ENCODE measurements at regions not wholly inside any gene's neighbourhood (a gene's known extent, or its start where the extent isn't known, plus 50 kb on each side); places are given as distances from the start of the nearest gene placed in this dataset.

- TF ChIP-seq POLR2A (IDR thresholded peaks at IDR 0.05), result no peak
- TF ChIP-seq CTCF (IDR thresholded peaks at IDR 0.05), result no peak
These were observed 131.3 kb downstream of the SEC61B start for GRCh38 chr9:99353408-99353807.

Measured in thyroid gland (tissue), 4 donors.